HCT116 (cell line): ENCODE measurements at regions not wholly inside any gene's neighbourhood (a gene's known extent, or its start where the extent isn't known, plus 50 kb on each side); places are given as distances from the start of the nearest gene placed in this dataset.

Source experiments
- ATAC-seq: fragments of 200-7000 bp; cut with Tn5 transposase; 2 replicates; pipeline ENCODE4 v1.9.1; 2020; ENCODE audit warnings: mild to moderate bottlenecking, moderate library complexity
- BruUV-seq: library from RNA; stranded (reverse); fragments of 400-500 nt; replicated peaks from 2 replicates; lab custom pipeline; 2021; lab: Mats Ljungman, UMichigan
- CTCF ChIA-PET: fragments of 300-600 bp; sonication (Branson Sonifier 250); formaldehyde crosslinking; loops from one replicate; lab custom pipeline; 2021; ENCODE audit warnings: antibody characterized with exemption; lab: Charles Lee
- POLR2A ChIA-PET: fragments of 300-600, 350-600 bp; sonication (Branson Sonifier 250); formaldehyde crosslinking; loops from one replicate; lab custom pipeline; 2021; ENCODE audit warnings: antibody characterized with exemption; lab: Charles Lee
- RAD21 ChIA-PET, 2 experiments: fragments of 300-600 bp; sonication (Branson Sonifier 250); formaldehyde crosslinking; loops; one replicate each; lab custom pipeline; 2023; ENCODE audit warnings: low total read pairs in 2 of 2; ENCODE audit not compliant: uncharacterized antibody in 2 of 2, unreplicated experiment in 2 of 2, low non-redundant PET in 1 of 2; lab: Charles Lee
- DNase-seq: peaks from one replicate; pipeline ENCODE4 v3.0.0-alpha.2; 2010; ENCODE audit warnings: low read depth, low spot score
- H2AFZ ChIP-seq: fragments of 200-600 bp; shearing (Covaris generic), sonication (generic); 2 replicates; pipeline ENCODE4 v1.6.1; 2017; ENCODE audit warnings: low read depth, mixed run types, mixed read lengths, antibody characterized with exemption, low read length; ENCODE audit not compliant: poor library complexity, severe bottlenecking
- H3K27ac ChIP-seq: 2 replicates; pipeline ENCODE4 v1.5.1; 2012; ENCODE audit warnings: low read depth, low read length
- H3K27me3 ChIP-seq: fragments of 200-600 bp; sonication (generic); 2 replicates; pipeline ENCODE4 v1.6.1; 2016; ENCODE audit warnings: mixed run types, low read length, mixed read lengths; ENCODE audit not compliant: insufficient read depth
- H3K36me3 ChIP-seq, 2 experiments: fragments of 200-500 bp in 1 of 2; fragments of 200-600 bp in 1 of 2; sonication (Bioruptor generic) in 1 of 2; sonication (generic) in 1 of 2; 2 replicates each; pipeline versions ENCODE4 v1.5.1 to v1.6.1; 2014 to 2016; ENCODE audit warnings: low read length in 2 of 2, inconsistent platforms in 1 of 2, mixed read lengths in 1 of 2, mixed run types in 1 of 2; ENCODE audit not compliant: insufficient read depth in 2 of 2, control insufficient read depth in 1 of 2
- H3K4me1 ChIP-seq, 2 experiments: fragments of 200-600 bp in 1 of 2; sonication (generic) in 1 of 2; 2 replicates each; pipeline versions ENCODE4 v1.5.1 to v1.6.1; 2012 to 2017; ENCODE audit warnings: low read length in 2 of 2, inconsistent platforms in 1 of 2, mild to moderate bottlenecking in 1 of 2, mixed read lengths in 1 of 2, mixed run types in 1 of 2, moderate library complexity in 1 of 2; ENCODE audit not compliant: insufficient read depth in 2 of 2, control insufficient read depth in 1 of 2
- H3K4me2 ChIP-seq: fragments of 200-600 bp; sonication (generic); 2 replicates; pipeline ENCODE4 v1.6.1; 2017; ENCODE audit warnings: mixed run types, low read length, mixed read lengths
- H3K4me3 ChIP-seq, 2 experiments: fragments of 200-600 bp in 1 of 2; sonication (generic) in 1 of 2; replicated peaks in 1 of 2; 2 replicates each; pipeline ENCODE4 v1.5.1; 2011 to 2016; ENCODE audit warnings: low read length in 2 of 2, control low read depth in 1 of 2, low read depth in 1 of 2, mild to moderate bottlenecking in 1 of 2, mixed read lengths in 1 of 2, mixed run types in 1 of 2
- H3K79me2 ChIP-seq: fragments of 200-600 bp; sonication (generic); 2 replicates; pipeline ENCODE4 v1.6.1; 2017; ENCODE audit warnings: mild to moderate bottlenecking, mixed run types, low read length, moderate library complexity, mixed read lengths; ENCODE audit not compliant: insufficient read depth
- H3K9ac ChIP-seq: fragments of 200-600 bp; sonication (generic); 2 replicates; pipeline ENCODE4 v1.6.1; 2016; ENCODE audit warnings: low read length, mixed read lengths
- H3K9me2 ChIP-seq: fragments of 200-600 bp; sonication (generic), shearing (Covaris generic); 2 replicates; pipeline ENCODE4 v1.6.1; 2017; ENCODE audit warnings: mixed run types, mild to moderate bottlenecking, moderate library complexity; ENCODE audit not compliant: insufficient read depth
- H3K9me3 ChIP-seq, 2 experiments: fragments of 200-500 bp in 1 of 2; fragments of 200-600 bp in 1 of 2; sonication (Bioruptor generic) in 1 of 2; sonication (generic) in 1 of 2; 2 replicates each; pipeline ENCODE4 v1.6.1; 2014 to 2017; ENCODE audit warnings: low read length in 2 of 2, mixed read lengths in 2 of 2, inconsistent platforms in 1 of 2, low read depth in 1 of 2, mild to moderate bottlenecking in 1 of 2, mixed run types in 1 of 2, moderate library complexity in 1 of 2; ENCODE audit not compliant: control insufficient read depth in 1 of 2, insufficient read depth in 1 of 2
- H4K20me1 ChIP-seq: fragments of 200-600 bp; sonication (generic), shearing (Covaris generic); 2 replicates; pipeline ENCODE4 v1.6.1; 2017; ENCODE audit warnings: mixed run types, mild to moderate bottlenecking, moderate library complexity; ENCODE audit not compliant: insufficient read depth
- ELF1 ChIP-seq: IDR thresholded peaks from 2 replicates; pipeline ENCODE4 v1.6.1; 2012; ENCODE audit warnings: low read depth, borderline replicate concordance
- JUND ChIP-seq: IDR thresholded peaks from 2 replicates; pipeline ENCODE4 v1.6.1; 2012
- POLR2A ChIP-seq: IDR thresholded peaks from 2 replicates; pipeline ENCODE4 v1.7.0; 2011; ENCODE audit warnings: borderline replicate concordance; ENCODE audit not compliant: insufficient read depth, insufficient read length; ENCODE audit errors: extremely low read depth
- RAD21 ChIP-seq: IDR thresholded peaks from 2 replicates; pipeline ENCODE4 v1.6.1; 2012; ENCODE audit warnings: low read depth, mild to moderate bottlenecking
- SRF ChIP-seq: IDR thresholded peaks from 2 replicates; pipeline ENCODE4 v1.6.1; 2012; ENCODE audit warnings: low read depth
- TCF7L2 ChIP-seq: IDR thresholded peaks from 2 replicates; pipeline ENCODE4 v1.7.0; 2011; ENCODE audit warnings: borderline replicate concordance, inconsistent platforms; ENCODE audit not compliant: insufficient read depth, insufficient read length; ENCODE audit errors: extremely low read depth
- ZFX ChIP-seq: fragments of 450-650 bp; IDR thresholded peaks from 2 replicates; pipeline ENCODE4 v1.6.1; 2017
- ZNF274 ChIP-seq: fragments of 200-500 bp; sonication (Bioruptor generic); IDR thresholded peaks from 2 replicates; pipeline ENCODE4 v1.6.1; 2014; ENCODE audit warnings: mild to moderate bottlenecking, low read depth, low read length, inconsistent platforms
- intact Hi-C: fragments of 100-400 bp; cut with micrococcal nuclease; formaldehyde crosslinking; loops from 2 replicates; pipeline ENCODE4 v1.10.0; 2022
- TF ChIP-seq, protein P1 (sequence below), 3 experiments: fragments of 200-600 bp in 1 of 3; sonication (generic) in 1 of 3; IDR thresholded peaks in 2 of 3; conservative IDR thresholded peaks in 1 of 3; 2 replicates each; pipeline ENCODE4 v1.5.1; 2012 to 2017; ENCODE audit warnings: low read depth in 2 of 3, low read length in 2 of 3, antibody characterized with exemption in 1 of 3, borderline replicate concordance in 1 of 3, control low read depth in 1 of 3, mild to moderate bottlenecking in 1 of 3, mixed read lengths in 1 of 3, mixed run types in 1 of 3, moderate library complexity in 1 of 3; ENCODE audit not compliant: insufficient read depth in 1 of 3
- TF ChIP-seq, protein P2 (sequence below): IDR thresholded peaks from 2 replicates; pipeline ENCODE4 v1.6.1; 2012

GRCh38 chr2:19807346-19807745 is 94.4 kb downstream of the TTC32 start:
- Histone ChIP-seq H3K4me2 (no peak overlapping the region), H3K27ac (no peak overlapping the region), H3K79me2 (no peaks in the 10 kb centered on the region), H3K36me3 (no peaks in the 10 kb centered on the region), H2AFZ (no peak overlapping the region), H4K20me1 (no peaks in the 10 kb centered on the region), H3K27me3 (peaks cover 17% of the 10 kb centered on the region; the same call in 1 of the 2 replicates), H3K4me3 (no peak overlapping the region), H3K4me1 (peaks cover 2% of the 10 kb centered on the region in 2 experiments), H3K9me2 (no peaks in the 10 kb centered on the region), H3K9me3 (no peaks in the 10 kb centered on the region), H3K9ac (no peak overlapping the region)
- DNase-seq (no peak), ATAC-seq (no peak)
- ChIA-PET RAD21 (no interaction called here), CTCF (no interaction called here), POLR2A (no interaction called here)
- BruUV-seq, result no TSS peak
- TF ChIP-seq ZNF274 (no peak), TCF7L2 (no peak), JUND (no peak), ZFX (no peak)
- intact Hi-C loops, result no loop called here

DNA sequence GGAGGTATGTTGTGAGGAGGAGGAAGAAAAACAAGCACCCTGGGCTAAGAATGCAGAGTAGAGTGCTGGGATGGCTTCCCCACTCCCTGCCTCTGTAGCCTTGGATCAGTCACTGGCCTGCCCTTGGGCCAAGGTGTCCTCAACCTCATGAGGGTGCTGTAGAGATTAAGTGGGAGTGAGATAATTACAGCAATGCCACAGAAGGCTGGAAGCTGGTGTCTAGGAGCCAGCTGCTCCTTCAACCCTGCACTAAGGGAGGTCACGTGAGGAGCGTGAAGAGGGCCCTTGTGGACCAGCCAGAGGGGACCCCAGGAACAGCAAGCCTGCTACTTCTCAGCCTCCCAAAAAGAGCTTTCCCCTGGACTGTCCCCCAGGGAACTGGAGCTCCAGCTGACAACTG is 95.2 kb downstream of the TTC32 start:
- H3K4me3 ChIP-seq, result no peak overlapping the region
- ChIA-PET RAD21 (no interaction called here), POLR2A (no interaction called here), CTCF (no interaction called here)
- H3K9ac ChIP-seq, result no peak overlapping the region
- H2AFZ ChIP-seq, result no peak overlapping the region
- no peaks in the 10 kb centered on the region for H3K79me2 ChIP-seq
- TF ChIP-seq POLR2A, result no peak
- TF ChIP-seq ELF1, result no peak
- TF ChIP-seq SRF, result no peak
- no peak for TF ChIP-seq RAD21
- TF ChIP-seq, protein P1, sequence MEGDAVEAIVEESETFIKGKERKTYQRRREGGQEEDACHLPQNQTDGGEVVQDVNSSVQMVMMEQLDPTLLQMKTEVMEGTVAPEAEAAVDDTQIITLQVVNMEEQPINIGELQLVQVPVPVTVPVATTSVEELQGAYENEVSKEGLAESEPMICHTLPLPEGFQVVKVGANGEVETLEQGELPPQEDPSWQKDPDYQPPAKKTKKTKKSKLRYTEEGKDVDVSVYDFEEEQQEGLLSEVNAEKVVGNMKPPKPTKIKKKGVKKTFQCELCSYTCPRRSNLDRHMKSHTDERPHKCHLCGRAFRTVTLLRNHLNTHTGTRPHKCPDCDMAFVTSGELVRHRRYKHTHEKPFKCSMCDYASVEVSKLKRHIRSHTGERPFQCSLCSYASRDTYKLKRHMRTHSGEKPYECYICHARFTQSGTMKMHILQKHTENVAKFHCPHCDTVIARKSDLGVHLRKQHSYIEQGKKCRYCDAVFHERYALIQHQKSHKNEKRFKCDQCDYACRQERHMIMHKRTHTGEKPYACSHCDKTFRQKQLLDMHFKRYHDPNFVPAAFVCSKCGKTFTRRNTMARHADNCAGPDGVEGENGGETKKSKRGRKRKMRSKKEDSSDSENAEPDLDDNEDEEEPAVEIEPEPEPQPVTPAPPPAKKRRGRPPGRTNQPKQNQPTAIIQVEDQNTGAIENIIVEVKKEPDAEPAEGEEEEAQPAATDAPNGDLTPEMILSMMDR (IDR thresholded peaks at IDR 0.05 in 2 of 3, conservative IDR thresholded peaks at IDR 0.05 in 1 of 3; ENCODE audit: borderline replicate concordance in 1 of 3, insufficient read depth in 1 of 3, low read depth in 2 of 3, low read length in 2 of 3), result no peak
- no peak for TF ChIP-seq TCF7L2
- TF ChIP-seq, protein P2, sequence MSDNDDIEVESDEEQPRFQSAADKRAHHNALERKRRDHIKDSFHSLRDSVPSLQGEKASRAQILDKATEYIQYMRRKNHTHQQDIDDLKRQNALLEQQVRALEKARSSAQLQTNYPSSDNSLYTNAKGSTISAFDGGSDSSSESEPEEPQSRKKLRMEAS, result no peak
- no peak for DNase-seq
- no peaks in the 10 kb centered on the region for H3K9me2 ChIP-seq
- no peaks in the 10 kb centered on the region for H3K9me3 ChIP-seq
- H3K36me3 ChIP-seq, result no peaks in the 10 kb centered on the region
- H3K27me3 ChIP-seq, result peaks cover 17% of the 10 kb centered on the region; the same call in 1 of the 2 replicates
- H3K27ac ChIP-seq, result no peak overlapping the region
- no peak for ATAC-seq
- no TSS peak for BruUV-seq
- no peaks in the 10 kb centered on the region for H4K20me1 ChIP-seq
- H3K4me2 ChIP-seq, result no peak overlapping the region
- intact Hi-C loops, result no loop called here
- peaks cover 10% of the 10 kb centered on the region in 2 experiments for H3K4me1 ChIP-seq
